ENCODE measurements at regions not wholly inside any gene's neighbourhood (a gene's known extent, or its start where the extent isn't known, plus 50 kb on each side); places are given as distances from the start of the nearest gene placed in this dataset.

DNA sequence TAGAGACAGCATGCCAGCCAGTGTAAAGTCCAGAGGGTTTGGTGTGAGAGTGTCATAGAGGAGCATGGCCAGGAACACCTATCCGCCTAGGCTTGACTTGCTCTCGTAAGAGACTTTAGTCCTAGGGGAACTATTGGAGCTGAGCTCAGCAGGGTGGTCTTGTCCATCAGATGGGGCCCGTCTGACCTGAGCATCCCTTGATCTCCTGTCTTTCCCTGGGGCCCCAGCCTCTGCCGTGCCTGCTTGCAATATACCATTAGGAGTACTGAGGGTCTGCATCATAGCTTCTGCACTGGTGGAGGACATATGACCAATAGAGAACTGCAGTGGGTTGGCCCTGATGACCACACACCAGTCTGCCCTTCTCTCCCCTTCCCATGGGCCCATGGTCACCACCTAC is 251.0 kb downstream of the TUSC1 start:
- H3K9me3 ChIP-seq (ENCODE audit: control insufficient read depth, insufficient read depth, low read depth, low read length) = no peaks in the 10 kb centered on the region
- no peak for ATAC-seq
- in situ Hi-C loops (cut with HindIII; ENCODE audit: low pct_unique_long_range_greater_than_20kb, low sequenced_read_pairs) = no loop called here
- H3K36me3 ChIP-seq (ENCODE audit: control insufficient read depth, insufficient read depth, low read length) = no peaks in the 10 kb centered on the region
- ChIA-PET POLR2A (no interaction called here), CTCF (no interaction called here)
- no peak for DNase-seq (ENCODE audit: low read depth, low spot score)
- BruUV-seq (replicated peaks) = no TSS peak
- TF ChIP-seq SIN3A (IDR thresholded peaks at IDR 0.05; ENCODE audit: borderline replicate concordance, insufficient read depth, low read depth, low read length) (no peak), POLR2AphosphoS5 (IDR thresholded peaks at IDR 0.05; ENCODE audit: low read depth, low read length) (no peak), TCF7L2 (IDR thresholded peaks at IDR 0.05; ENCODE audit: low read depth, low read length) (no peak), CTCF (IDR thresholded peaks at IDR 0.05) (no peak)
- TF ChIP-seq, protein P1, sequence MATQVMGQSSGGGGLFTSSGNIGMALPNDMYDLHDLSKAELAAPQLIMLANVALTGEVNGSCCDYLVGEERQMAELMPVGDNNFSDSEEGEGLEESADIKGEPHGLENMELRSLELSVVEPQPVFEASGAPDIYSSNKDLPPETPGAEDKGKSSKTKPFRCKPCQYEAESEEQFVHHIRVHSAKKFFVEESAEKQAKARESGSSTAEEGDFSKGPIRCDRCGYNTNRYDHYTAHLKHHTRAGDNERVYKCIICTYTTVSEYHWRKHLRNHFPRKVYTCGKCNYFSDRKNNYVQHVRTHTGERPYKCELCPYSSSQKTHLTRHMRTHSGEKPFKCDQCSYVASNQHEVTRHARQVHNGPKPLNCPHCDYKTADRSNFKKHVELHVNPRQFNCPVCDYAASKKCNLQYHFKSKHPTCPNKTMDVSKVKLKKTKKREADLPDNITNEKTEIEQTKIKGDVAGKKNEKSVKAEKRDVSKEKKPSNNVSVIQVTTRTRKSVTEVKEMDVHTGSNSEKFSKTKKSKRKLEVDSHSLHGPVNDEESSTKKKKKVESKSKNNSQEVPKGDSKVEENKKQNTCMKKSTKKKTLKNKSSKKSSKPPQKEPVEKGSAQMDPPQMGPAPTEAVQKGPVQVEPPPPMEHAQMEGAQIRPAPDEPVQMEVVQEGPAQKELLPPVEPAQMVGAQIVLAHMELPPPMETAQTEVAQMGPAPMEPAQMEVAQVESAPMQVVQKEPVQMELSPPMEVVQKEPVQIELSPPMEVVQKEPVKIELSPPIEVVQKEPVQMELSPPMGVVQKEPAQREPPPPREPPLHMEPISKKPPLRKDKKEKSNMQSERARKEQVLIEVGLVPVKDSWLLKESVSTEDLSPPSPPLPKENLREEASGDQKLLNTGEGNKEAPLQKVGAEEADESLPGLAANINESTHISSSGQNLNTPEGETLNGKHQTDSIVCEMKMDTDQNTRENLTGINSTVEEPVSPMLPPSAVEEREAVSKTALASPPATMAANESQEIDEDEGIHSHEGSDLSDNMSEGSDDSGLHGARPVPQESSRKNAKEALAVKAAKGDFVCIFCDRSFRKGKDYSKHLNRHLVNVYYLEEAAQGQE (IDR thresholded peaks at IDR 0.05; ENCODE audit: insufficient read depth in 1 of 2, low read depth in 2 of 2, low read length in 1 of 2) = no peak
- H3K4me3 ChIP-seq (ENCODE audit: low read depth in 2 of 2, low read length in 2 of 2) = no peak overlapping the region
- no peak overlapping the region for H3K27ac ChIP-seq (ENCODE audit: low read length)
- H3K4me1 ChIP-seq (ENCODE audit: control insufficient read depth, insufficient read depth, low read length) = no peaks in the 10 kb centered on the region
- intact Hi-C loops (cut with micrococcal nuclease; ENCODE audit: unreplicated experiment) = no loop called here
- H3K27me3 ChIP-seq (ENCODE audit: control insufficient read depth, insufficient read depth, low read length) = no peaks in the 10 kb centered on the region

DNA sequence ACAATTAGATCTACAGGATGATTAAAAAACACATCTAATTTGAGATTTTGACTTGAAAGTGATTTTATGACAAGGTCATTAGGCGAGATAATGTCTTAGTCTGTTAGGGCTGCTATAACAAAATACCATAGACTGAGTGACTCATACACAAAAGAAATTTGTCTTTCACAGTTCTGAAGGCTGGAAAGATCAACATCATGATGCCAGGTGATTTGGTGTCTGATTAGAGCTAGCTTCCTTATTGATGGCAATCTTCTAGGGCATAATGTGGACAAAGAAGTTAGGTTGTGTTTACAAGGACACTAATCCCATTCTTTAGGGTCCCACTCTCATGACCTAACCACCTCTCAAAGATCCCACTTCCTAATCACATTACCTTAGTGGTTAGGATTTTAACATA is 256.7 kb downstream of the TUSC1 start:
- no TSS peak for BruUV-seq (replicated peaks)
- in situ Hi-C loops (cut with HindIII; ENCODE audit: low pct_unique_long_range_greater_than_20kb, low sequenced_read_pairs) = no loop called here
- POLR2A ChIA-PET = no interaction called here

More for the DNA sequence above, 256.7 kb downstream of the TUSC1 start:
- no peak overlapping the region for H3K27ac ChIP-seq (ENCODE audit: low read length)
- no peak for TF ChIP-seq CTCF (IDR thresholded peaks at IDR 0.05)
- TF ChIP-seq TCF7L2 (IDR thresholded peaks at IDR 0.05; ENCODE audit: low read depth, low read length) = no peak
- TF ChIP-seq POLR2AphosphoS5 (IDR thresholded peaks at IDR 0.05; ENCODE audit: low read depth, low read length) = no peak
- TF ChIP-seq SIN3A (IDR thresholded peaks at IDR 0.05; ENCODE audit: borderline replicate concordance, insufficient read depth, low read depth, low read length) = no peak
- TF ChIP-seq, protein P1 (IDR thresholded peaks at IDR 0.05; ENCODE audit: insufficient read depth in 1 of 2, low read depth in 2 of 2, low read length in 1 of 2) = no peak
- ATAC-seq = no peak
- intact Hi-C loops (cut with micrococcal nuclease; ENCODE audit: unreplicated experiment) = no loop called here
- no peaks in the 10 kb centered on the region for H3K27me3 ChIP-seq (ENCODE audit: control insufficient read depth, insufficient read depth, low read length)
- H3K4me3 ChIP-seq (ENCODE audit: low read depth in 2 of 2, low read length in 2 of 2) = no peak overlapping the region
- H3K36me3 ChIP-seq (ENCODE audit: control insufficient read depth, insufficient read depth, low read length) = no peaks in the 10 kb centered on the region
- no peaks in the 10 kb centered on the region for H3K9me3 ChIP-seq (ENCODE audit: control insufficient read depth, insufficient read depth, low read depth, low read length)
- no peak for DNase-seq (ENCODE audit: low read depth, low spot score)
- no peaks in the 10 kb centered on the region for H3K4me1 ChIP-seq (ENCODE audit: control insufficient read depth, insufficient read depth, low read length)
- CTCF ChIA-PET = no interaction called here
